CD14-positive monocyte (primary cell): ENCODE measurements at regions not wholly inside any gene's neighbourhood (a gene's known extent, or its start where the extent isn't known, plus 50 kb on each side); places are given as distances from the start of the nearest gene placed in this dataset.

Source experiments
- DNase-seq, 3 donors: peaks; one replicate each; pipeline ENCODE4 v3.0.0-alpha.2; 2011 to 2022
- H2AFZ ChIP-seq: 2 replicates; pipeline ENCODE4 v1.6.0; 2012; ENCODE audit warnings: mild to moderate bottlenecking, low read depth, low read length, inconsistent platforms; ENCODE audit not compliant: insufficient read depth, poor library complexity, severe bottlenecking
- H3K27ac ChIP-seq, 2 donors: 1 replicate in 1 of 2; 2 replicates in 1 of 2; pipeline ENCODE4 v1.5.1; 2012 to 2013; ENCODE audit warnings: low read length in 2 of 2, control low read depth in 1 of 2, inconsistent platforms in 1 of 2, low read depth in 1 of 2, mild to moderate bottlenecking in 1 of 2
- H3K27me3 ChIP-seq, 2 donors: one replicate each; pipeline versions ENCODE4 v1.6.0 to v1.6.1; 2011 to 2013; ENCODE audit warnings: low read length in 2 of 2; ENCODE audit not compliant: control insufficient read depth in 2 of 2, insufficient read depth in 2 of 2
- H3K36me3 ChIP-seq, 2 donors: replicated peaks in 1 of 2; 1 replicate in 1 of 2; 2 replicates in 1 of 2; pipeline versions ENCODE4 v1.5.1 to v1.6.1; 2012 to 2013; ENCODE audit warnings: low read length in 2 of 2, control low read depth in 1 of 2, inconsistent platforms in 1 of 2, mild to moderate bottlenecking in 1 of 2; ENCODE audit not compliant: insufficient read depth in 2 of 2, control insufficient read depth in 1 of 2
- H3K4me1 ChIP-seq, 2 donors: 1 replicate in 1 of 2; 2 replicates in 1 of 2; pipeline versions ENCODE4 v1.5.1 to v1.6.1; 2012 to 2013; ENCODE audit warnings: low read length in 2 of 2, control low read depth in 1 of 2, inconsistent platforms in 1 of 2, mild to moderate bottlenecking in 1 of 2, moderate library complexity in 1 of 2; ENCODE audit not compliant: insufficient read depth in 2 of 2, control insufficient read depth in 1 of 2
- H3K4me2 ChIP-seq: replicated peaks from 2 replicates; pipeline ENCODE3; 2012; ENCODE audit warnings: low read length, moderate library complexity, mild to moderate bottlenecking; ENCODE audit not compliant: poor library complexity, severe bottlenecking; ENCODE audit errors: extremely low read depth
- H3K4me3 ChIP-seq, 3 experiments: fragments of 200-600 bp in 1 of 3; sonication (generic) in 1 of 3; replicated peaks in 1 of 3; 1 replicate in 2 of 3; 2 replicates in 1 of 3; pipeline ENCODE4 v1.5.1; 2011 to 2013; ENCODE audit warnings: low read length in 3 of 3, mild to moderate bottlenecking in 3 of 3, control low read depth in 2 of 3, low read depth in 2 of 3, inconsistent platforms in 1 of 3, moderate library complexity in 1 of 3
- H3K79me2 ChIP-seq: 2 replicates; pipeline ENCODE4 v1.6.0; 2012; ENCODE audit warnings: mild to moderate bottlenecking, control low read depth, inconsistent platforms, low read length, moderate library complexity; ENCODE audit not compliant: insufficient read depth
- H3K9ac ChIP-seq: 2 replicates; pipeline ENCODE4 v1.6.0; 2017; ENCODE audit warnings: low read length, mild to moderate bottlenecking; ENCODE audit not compliant: insufficient read depth, poor library complexity, severe bottlenecking
- H3K9me3 ChIP-seq, 2 donors: replicated peaks in 1 of 2; 1 replicate in 1 of 2; 2 replicates in 1 of 2; pipeline versions ENCODE4 v1.5.1 to v1.6.1; 2012 to 2013; ENCODE audit warnings: low read length in 2 of 2, control low read depth in 1 of 2; ENCODE audit not compliant: control insufficient read depth in 1 of 2, insufficient read depth in 1 of 2
- H4K20me1 ChIP-seq: 2 replicates; pipeline ENCODE4 v1.6.0; 2012; ENCODE audit warnings: mild to moderate bottlenecking, low read length, control low read depth, moderate library complexity; ENCODE audit not compliant: insufficient read depth
- H3K27ac Mint-ChIP-seq, 7 donors: one replicate each; pipeline ENCODE4 v1.8.0; 2020; ENCODE audit warnings: mild to moderate bottlenecking in 7 of 7, mixed read lengths in 7 of 7, moderate library complexity in 6 of 7, inconsistent platforms in 2 of 7
- H3K27me3 Mint-ChIP-seq, 3 donors: one replicate each; pipeline ENCODE4 v1.8.0; 2021 to 2022; ENCODE audit warnings: low read depth in 3 of 3, mild to moderate bottlenecking in 3 of 3, mixed read lengths in 3 of 3, moderate library complexity in 3 of 3, inconsistent platforms in 1 of 3
- H3K36me3 Mint-ChIP-seq, 2 donors: one replicate each; pipeline ENCODE4 v1.8.0; 2020; ENCODE audit warnings: mixed read lengths in 2 of 2, inconsistent platforms in 1 of 2, mild to moderate bottlenecking in 1 of 2
- H3K4me1 Mint-ChIP-seq: one replicate; pipeline ENCODE4 v1.8.0; 2020; ENCODE audit warnings: mild to moderate bottlenecking, mixed read lengths
- H3K4me3 Mint-ChIP-seq, 2 donors: one replicate each; pipeline ENCODE4 v1.8.0; 2020; ENCODE audit warnings: mild to moderate bottlenecking in 2 of 2, mixed read lengths in 2 of 2, moderate library complexity in 1 of 2
- H3K9me3 Mint-ChIP-seq, 7 donors: one replicate each; pipeline ENCODE4 v1.8.0; 2020 to 2022; ENCODE audit warnings: mixed read lengths in 7 of 7, mild to moderate bottlenecking in 6 of 7, moderate library complexity in 6 of 7, inconsistent platforms in 2 of 7
- WGBS: methylation state at CpG from one replicate; pipeline ENCODE4 v1.1.5; 2013; ENCODE audit warnings: missing lambda C conversion rate; ENCODE audit not compliant: insufficient coverage; 5-methylcytosine and 5-hydroxymethylcytosine counted together
- intact Hi-C, 2 donors: fragments of 100-400 bp; cut with micrococcal nuclease; formaldehyde crosslinking; loops; one replicate each; pipeline versions ENCODE4 v1.15.0 to v1.15.1; 2023
- TF ChIP-seq, protein P1 (sequence below): fragments of 200-600 bp; IDR thresholded peaks from one replicate; pipeline ENCODE4 v1.8.0; 2022; ENCODE audit warnings: antibody characterized with exemption, mild to moderate bottlenecking

DNA sequence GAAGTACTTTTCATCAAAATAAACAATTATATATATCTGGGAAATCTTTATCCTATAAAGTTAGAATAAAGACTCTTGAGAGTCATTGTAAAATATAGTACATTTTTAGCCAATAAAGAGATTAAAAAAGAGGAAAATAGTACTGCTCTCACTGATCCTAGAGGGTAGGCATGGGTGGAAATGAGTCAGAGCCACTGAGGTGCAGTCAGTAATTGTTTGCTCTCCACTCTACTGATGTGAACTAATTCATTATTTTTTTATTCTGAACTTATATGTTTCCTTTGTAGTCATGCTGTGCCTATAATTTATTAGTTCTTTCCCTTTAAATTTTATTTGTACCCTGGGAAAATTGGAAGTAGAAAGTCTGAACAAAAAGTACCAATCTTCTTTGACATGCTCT, 1359.4 kb upstream of the GJE1 start:
- intact Hi-C loops, result no loop called here
- no peaks in the 10 kb centered on the region for H3K79me2 ChIP-seq
- H3K4me2 ChIP-seq, result no peak overlapping the region
- TF ChIP-seq, protein P1, sequence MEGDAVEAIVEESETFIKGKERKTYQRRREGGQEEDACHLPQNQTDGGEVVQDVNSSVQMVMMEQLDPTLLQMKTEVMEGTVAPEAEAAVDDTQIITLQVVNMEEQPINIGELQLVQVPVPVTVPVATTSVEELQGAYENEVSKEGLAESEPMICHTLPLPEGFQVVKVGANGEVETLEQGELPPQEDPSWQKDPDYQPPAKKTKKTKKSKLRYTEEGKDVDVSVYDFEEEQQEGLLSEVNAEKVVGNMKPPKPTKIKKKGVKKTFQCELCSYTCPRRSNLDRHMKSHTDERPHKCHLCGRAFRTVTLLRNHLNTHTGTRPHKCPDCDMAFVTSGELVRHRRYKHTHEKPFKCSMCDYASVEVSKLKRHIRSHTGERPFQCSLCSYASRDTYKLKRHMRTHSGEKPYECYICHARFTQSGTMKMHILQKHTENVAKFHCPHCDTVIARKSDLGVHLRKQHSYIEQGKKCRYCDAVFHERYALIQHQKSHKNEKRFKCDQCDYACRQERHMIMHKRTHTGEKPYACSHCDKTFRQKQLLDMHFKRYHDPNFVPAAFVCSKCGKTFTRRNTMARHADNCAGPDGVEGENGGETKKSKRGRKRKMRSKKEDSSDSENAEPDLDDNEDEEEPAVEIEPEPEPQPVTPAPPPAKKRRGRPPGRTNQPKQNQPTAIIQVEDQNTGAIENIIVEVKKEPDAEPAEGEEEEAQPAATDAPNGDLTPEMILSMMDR, result no peak
- no peaks in the 10 kb centered on the region for H3K36me3 Mint-ChIP-seq
- no peak for DNase-seq
- H3K27ac Mint-ChIP-seq, result no peak overlapping the region
- no peak overlapping the region for H3K27ac ChIP-seq
- H2AFZ ChIP-seq, result no peak overlapping the region
- no peaks in the 10 kb centered on the region for H3K4me1 ChIP-seq
- no peaks in the 10 kb centered on the region for H3K27me3 ChIP-seq
- H4K20me1 ChIP-seq, result no peaks in the 10 kb centered on the region
- no peak overlapping the region for H3K4me3 ChIP-seq
- H3K27me3 Mint-ChIP-seq, result peaks cover 0 to 2% (median 0%) of the 10 kb centered on the region in 3 donors
- no peak overlapping the region for H3K4me3 Mint-ChIP-seq
- H3K9ac ChIP-seq, result no peak overlapping the region
- no peaks in the 10 kb centered on the region for H3K4me1 Mint-ChIP-seq
- H3K36me3 ChIP-seq, result no peaks in the 10 kb centered on the region
- peaks cover 7 to 8% of the 10 kb centered on the region in 2 donors for H3K9me3 ChIP-seq
- peaks cover 2 to 15% (median 9%) of the 10 kb centered on the region in 7 donors for H3K9me3 Mint-ChIP-seq

DNA sequence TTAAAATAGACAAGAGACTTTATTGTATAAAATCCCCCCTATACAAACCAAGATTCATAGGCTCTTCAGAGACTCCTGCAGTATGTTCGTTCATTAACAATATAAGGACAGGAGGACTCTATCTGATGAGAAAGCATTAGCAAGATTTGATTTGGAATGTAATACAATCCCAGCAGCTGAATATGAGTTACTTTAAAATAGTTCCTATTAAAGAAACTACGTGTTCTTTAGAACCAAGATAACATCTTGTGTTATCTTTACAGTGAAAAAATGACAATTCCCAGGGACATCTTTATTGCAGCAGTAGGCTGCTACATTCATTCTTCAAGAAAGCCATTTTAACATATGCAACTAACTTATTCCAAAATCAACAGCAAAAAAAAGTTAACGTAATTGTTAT, 1360.1 kb upstream of the GJE1 start:
- Mint-ChIP-seq H3K9me3 (peaks cover 6 to 15% (median 13%) of the 10 kb centered on the region in 7 donors), H3K36me3 (no peaks in the 10 kb centered on the region), H3K27ac (no peak overlapping the region), H3K4me3 (no peak overlapping the region), H3K27me3 (peaks cover 0 to 2% (median 0%) of the 10 kb centered on the region in 3 donors), H3K4me1 (no peaks in the 10 kb centered on the region)
- H3K9ac ChIP-seq, result no peak overlapping the region
- H3K4me1 ChIP-seq, result no peaks in the 10 kb centered on the region
- no peaks in the 10 kb centered on the region for H3K79me2 ChIP-seq
- no peaks in the 10 kb centered on the region for H3K27me3 ChIP-seq
- WGBS, result no CpG with 5 or more reads among the region's 3 CpGs
- no peak for DNase-seq
- intact Hi-C loops, result no loop called here
- no peak overlapping the region for H2AFZ ChIP-seq
- H4K20me1 ChIP-seq, result no peaks in the 10 kb centered on the region
- H3K4me3 ChIP-seq, result no peak overlapping the region
- H3K4me2 ChIP-seq, result no peak overlapping the region
- TF ChIP-seq, protein P1, result no peak
- H3K27ac ChIP-seq, result no peak overlapping the region
- peaks cover 11 to 15% of the 10 kb centered on the region in 2 donors for H3K9me3 ChIP-seq
- no peaks in the 10 kb centered on the region for H3K36me3 ChIP-seq
